ENCODE measurements at regions not wholly inside any gene's neighbourhood (a gene's known extent, or its start where the extent isn't known, plus 50 kb on each side); places are given as distances from the start of the nearest gene placed in this dataset.

DNA sequence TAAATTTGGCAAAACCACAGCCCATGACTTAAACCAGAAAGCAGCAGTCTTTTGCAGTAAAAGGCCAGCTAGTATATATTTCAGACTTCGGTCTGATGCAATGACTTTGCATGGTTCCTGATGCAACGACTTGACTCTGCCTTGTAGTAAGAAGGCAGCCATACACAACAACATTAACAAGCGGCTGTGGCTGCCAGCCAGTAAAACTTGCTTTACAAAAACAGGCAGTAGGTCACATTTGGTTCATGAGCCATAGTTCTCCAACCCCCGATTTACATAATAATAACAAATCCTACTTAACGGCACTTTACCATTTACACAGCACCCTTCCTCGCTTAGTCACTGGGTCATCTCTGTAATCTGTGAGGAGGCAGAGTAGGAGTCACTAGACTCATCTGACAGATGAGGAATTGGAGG lies 410.3 kb downstream of the LRATD1 start:
- H3K4me3 ChIP-seq (ENCODE audit: low read depth, low read length) = no peak overlapping the region
- H3K9me3 ChIP-seq (ENCODE audit: control insufficient read depth, insufficient read depth, low read depth, low read length) = no peaks in the 10 kb centered on the region
- ChIA-PET CTCF (interaction anchor here (3.0 kb wide), 1 partner anchor 139 kb away, joined by 9 read pairs; no protein-coding TSS in a partner anchor), POLR2A (no interaction called here)
- TF ChIP-seq, protein P1, sequence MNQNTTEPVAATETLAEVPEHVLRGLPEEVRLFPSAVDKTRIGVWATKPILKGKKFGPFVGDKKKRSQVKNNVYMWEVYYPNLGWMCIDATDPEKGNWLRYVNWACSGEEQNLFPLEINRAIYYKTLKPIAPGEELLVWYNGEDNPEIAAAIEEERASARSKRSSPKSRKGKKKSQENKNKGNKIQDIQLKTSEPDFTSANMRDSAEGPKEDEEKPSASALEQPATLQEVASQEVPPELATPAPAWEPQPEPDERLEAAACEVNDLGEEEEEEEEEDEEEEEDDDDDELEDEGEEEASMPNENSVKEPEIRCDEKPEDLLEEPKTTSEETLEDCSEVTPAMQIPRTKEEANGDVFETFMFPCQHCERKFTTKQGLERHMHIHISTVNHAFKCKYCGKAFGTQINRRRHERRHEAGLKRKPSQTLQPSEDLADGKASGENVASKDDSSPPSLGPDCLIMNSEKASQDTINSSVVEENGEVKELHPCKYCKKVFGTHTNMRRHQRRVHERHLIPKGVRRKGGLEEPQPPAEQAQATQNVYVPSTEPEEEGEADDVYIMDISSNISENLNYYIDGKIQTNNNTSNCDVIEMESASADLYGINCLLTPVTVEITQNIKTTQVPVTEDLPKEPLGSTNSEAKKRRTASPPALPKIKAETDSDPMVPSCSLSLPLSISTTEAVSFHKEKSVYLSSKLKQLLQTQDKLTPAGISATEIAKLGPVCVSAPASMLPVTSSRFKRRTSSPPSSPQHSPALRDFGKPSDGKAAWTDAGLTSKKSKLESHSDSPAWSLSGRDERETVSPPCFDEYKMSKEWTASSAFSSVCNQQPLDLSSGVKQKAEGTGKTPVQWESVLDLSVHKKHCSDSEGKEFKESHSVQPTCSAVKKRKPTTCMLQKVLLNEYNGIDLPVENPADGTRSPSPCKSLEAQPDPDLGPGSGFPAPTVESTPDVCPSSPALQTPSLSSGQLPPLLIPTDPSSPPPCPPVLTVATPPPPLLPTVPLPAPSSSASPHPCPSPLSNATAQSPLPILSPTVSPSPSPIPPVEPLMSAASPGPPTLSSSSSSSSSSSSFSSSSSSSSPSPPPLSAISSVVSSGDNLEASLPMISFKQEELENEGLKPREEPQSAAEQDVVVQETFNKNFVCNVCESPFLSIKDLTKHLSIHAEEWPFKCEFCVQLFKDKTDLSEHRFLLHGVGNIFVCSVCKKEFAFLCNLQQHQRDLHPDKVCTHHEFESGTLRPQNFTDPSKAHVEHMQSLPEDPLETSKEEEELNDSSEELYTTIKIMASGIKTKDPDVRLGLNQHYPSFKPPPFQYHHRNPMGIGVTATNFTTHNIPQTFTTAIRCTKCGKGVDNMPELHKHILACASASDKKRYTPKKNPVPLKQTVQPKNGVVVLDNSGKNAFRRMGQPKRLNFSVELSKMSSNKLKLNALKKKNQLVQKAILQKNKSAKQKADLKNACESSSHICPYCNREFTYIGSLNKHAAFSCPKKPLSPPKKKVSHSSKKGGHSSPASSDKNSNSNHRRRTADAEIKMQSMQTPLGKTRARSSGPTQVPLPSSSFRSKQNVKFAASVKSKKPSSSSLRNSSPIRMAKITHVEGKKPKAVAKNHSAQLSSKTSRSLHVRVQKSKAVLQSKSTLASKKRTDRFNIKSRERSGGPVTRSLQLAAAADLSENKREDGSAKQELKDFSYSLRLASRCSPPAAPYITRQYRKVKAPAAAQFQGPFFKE (tag by site-specific recombination; IDR thresholded peaks at IDR 0.05; ENCODE audit: borderline replicate concordance) = no peak
- TF ChIP-seq FEZF1 (tag by site-specific recombination; IDR thresholded peaks at IDR 0.05) = peak; percentile 17; the same call in 1 of the 2 replicates
- H3K4me1 ChIP-seq (ENCODE audit: control insufficient read depth, insufficient read depth, low read length) = peaks cover 6% of the 10 kb centered on the region; the same call in 1 of the 2 replicates
- no peaks in the 10 kb centered on the region for H3K36me3 ChIP-seq (ENCODE audit: control insufficient read depth in 2 of 2, insufficient read depth in 1 of 2, low read length in 2 of 2)
- no peak overlapping the region for H3K27ac ChIP-seq (ENCODE audit: extremely low read depth, low read depth, low read length)

DNA sequence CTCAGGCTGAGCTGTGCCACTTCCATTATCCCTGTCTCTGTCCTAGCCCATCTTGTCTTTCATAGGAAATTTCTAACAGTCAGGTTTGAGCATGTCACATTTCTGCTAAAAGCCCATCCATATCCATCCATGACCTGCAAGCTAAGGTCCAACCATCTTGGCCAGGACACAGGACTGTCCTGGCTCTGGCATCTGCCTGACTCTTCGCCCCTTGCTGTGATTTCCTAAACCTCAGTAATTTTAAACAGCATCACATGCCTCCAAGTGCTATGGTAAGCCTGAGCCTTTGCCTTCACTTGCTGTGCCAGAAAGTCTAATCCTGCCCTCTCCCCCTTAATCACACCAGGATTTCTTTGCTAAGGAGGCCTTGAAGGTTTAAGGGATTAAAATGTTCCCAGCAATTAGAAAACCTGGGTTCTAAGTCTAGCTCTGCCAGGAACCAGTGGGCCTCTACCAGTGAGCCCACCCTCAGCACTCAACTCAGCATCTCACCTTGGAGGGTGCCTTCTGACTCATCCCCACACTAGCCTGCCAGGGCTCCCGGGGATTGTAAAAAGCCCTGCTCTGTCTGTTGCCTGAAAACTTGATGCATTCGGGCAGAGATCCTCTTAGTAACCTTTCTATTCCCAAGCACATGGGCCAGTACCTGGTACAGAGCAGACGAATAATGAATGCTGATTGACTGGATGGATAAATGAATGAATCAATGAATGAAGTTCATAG lies 411.0 kb downstream of the LRATD1 start:
- peaks cover 6% of the 10 kb centered on the region; the same call in 1 of the 2 replicates for H3K4me1 ChIP-seq (ENCODE audit: control insufficient read depth, insufficient read depth, low read length)
- POLR2A ChIA-PET = no interaction called here
- H3K27ac ChIP-seq (ENCODE audit: extremely low read depth, low read depth, low read length) = no peak overlapping the region; the same call in 1 of the 2 replicates
- no peak overlapping the region for H3K4me3 ChIP-seq (ENCODE audit: low read depth, low read length)
- no peaks in the 10 kb centered on the region for H3K9me3 ChIP-seq (ENCODE audit: control insufficient read depth, insufficient read depth, low read depth, low read length)
- no peaks in the 10 kb centered on the region for H3K36me3 ChIP-seq (ENCODE audit: control insufficient read depth in 2 of 2, insufficient read depth in 1 of 2, low read length in 2 of 2)
- CTCF ChIA-PET = no interaction called here
- TF ChIP-seq, protein P2, sequence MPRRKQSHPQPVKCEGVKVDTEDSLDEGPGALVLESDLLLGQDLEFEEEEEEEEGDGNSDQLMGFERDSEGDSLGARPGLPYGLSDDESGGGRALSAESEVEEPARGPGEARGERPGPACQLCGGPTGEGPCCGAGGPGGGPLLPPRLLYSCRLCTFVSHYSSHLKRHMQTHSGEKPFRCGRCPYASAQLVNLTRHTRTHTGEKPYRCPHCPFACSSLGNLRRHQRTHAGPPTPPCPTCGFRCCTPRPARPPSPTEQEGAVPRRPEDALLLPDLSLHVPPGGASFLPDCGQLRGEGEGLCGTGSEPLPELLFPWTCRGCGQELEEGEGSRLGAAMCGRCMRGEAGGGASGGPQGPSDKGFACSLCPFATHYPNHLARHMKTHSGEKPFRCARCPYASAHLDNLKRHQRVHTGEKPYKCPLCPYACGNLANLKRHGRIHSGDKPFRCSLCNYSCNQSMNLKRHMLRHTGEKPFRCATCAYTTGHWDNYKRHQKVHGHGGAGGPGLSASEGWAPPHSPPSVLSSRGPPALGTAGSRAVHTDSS (tag by site-specific recombination; IDR thresholded peaks at IDR 0.05) = no peak
- TF ChIP-seq, protein P3, sequence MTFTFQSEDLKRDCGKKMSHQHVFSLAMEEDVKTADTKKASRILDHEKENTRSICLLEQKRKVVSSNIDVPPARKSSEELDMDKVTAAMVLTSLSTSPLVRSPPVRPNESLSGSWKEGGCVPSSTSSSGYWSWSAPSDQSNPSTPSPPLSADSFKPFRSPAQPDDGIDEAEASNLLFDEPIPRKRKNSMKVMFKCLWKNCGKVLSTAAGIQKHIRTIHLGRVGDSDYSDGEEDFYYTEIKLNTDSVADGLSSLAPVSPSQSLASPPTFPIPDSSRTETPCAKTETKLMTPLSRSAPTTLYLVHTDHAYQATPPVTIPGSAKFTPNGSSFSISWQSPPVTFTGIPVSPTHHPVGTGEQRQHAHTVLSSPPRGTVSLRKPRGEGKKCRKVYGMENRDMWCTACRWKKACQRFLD (tag by site-specific recombination; IDR thresholded peaks at IDR 0.05) = no peak
- TF ChIP-seq, protein P4, sequence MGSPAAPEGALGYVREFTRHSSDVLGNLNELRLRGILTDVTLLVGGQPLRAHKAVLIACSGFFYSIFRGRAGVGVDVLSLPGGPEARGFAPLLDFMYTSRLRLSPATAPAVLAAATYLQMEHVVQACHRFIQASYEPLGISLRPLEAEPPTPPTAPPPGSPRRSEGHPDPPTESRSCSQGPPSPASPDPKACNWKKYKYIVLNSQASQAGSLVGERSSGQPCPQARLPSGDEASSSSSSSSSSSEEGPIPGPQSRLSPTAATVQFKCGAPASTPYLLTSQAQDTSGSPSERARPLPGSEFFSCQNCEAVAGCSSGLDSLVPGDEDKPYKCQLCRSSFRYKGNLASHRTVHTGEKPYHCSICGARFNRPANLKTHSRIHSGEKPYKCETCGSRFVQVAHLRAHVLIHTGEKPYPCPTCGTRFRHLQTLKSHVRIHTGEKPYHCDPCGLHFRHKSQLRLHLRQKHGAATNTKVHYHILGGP (tag by site-specific recombination; IDR thresholded peaks at IDR 0.05) = no peak
- no peak for TF ChIP-seq ZNF843 (tag by site-specific recombination; IDR thresholded peaks at IDR 0.05)
- no peak for TF ChIP-seq ZNF423 (tag by site-specific recombination; IDR thresholded peaks at IDR 0.05)
- TF ChIP-seq, protein P5, sequence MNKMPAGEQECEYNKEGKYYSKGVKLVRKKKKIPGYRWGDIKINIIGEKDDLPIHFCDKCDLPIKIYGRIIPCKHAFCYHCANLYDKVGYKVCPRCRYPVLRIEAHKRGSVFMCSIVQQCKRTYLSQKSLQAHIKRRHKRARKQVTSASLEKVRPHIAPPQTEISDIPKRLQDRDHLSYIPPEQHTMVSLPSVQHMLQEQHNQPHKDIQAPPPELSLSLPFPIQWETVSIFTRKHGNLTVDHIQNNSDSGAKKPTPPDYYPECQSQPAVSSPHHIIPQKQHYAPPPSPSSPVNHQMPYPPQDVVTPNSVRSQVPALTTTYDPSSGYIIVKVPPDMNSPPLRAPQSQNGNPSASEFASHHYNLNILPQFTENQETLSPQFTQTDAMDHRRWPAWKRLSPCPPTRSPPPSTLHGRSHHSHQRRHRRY (tag by site-specific recombination; IDR thresholded peaks at IDR 0.05) = no peak
- peak; percentile 40; the same call in 1 of the 2 replicates for TF ChIP-seq ZIC2 (tag by site-specific recombination; IDR thresholded peaks at IDR 0.05)

All from HEK293 (cell line).